ENCODE measurements at regions not wholly inside any gene's neighbourhood (a gene's known extent, or its start where the extent isn't known, plus 50 kb on each side); places are given as distances from the start of the nearest gene placed in this dataset.

- Histone ChIP-seq H3F3A (replicated peaks; ENCODE audit: insufficient read depth) (no peaks in the 10 kb centered on the region), H3K9me2 (no peaks in the 10 kb centered on the region), H3K4me2 (no peak overlapping the region), H3K9ac (no peak overlapping the region), H3K27ac (ENCODE audit: low read depth in 2 of 2, low read length in 1 of 2) (no peak overlapping the region), H3K9me3 (no peaks in the 10 kb centered on the region), H3K36me3 (replicated peaks in 1 of 2; ENCODE audit: control insufficient read depth in 1 of 2, insufficient read depth in 2 of 2, low read length in 1 of 2) (no peaks in the 10 kb centered on the region), H3K79me2 (ENCODE audit: insufficient read depth) (no peaks in the 10 kb centered on the region), H3K4me3 (ENCODE audit: low read depth in 2 of 2, low read length in 1 of 2) (no peak overlapping the region), H3K27me3 (ENCODE audit: insufficient read depth) (no peaks in the 10 kb centered on the region), H3K4me1 (ENCODE audit: control insufficient read depth in 1 of 2, insufficient read depth in 2 of 2, low read depth in 1 of 2, low read length in 1 of 2) (no peaks in the 10 kb centered on the region), H2AFZ (ENCODE audit: low read depth) (no peak overlapping the region), H4K20me1 (ENCODE audit: insufficient read depth) (no peaks in the 10 kb centered on the region)
- ChIA-PET POLR2A (no interaction called here), CTCF (interaction anchor here (0.8 kb wide), 1 partner anchor 687 kb away, joined by 3 read pairs; no protein-coding TSS in a partner anchor)
- TF ChIP-seq CHD2 (IDR thresholded peaks at IDR 0.05; ENCODE audit: low read length, partially characterized antibody) (no peak), YY1 (IDR thresholded peaks at IDR 0.05; ENCODE audit: low read depth) (no peak), ELF1 (IDR thresholded peaks at IDR 0.05) (no peak), RFX5 (IDR thresholded peaks at IDR 0.05; ENCODE audit: low read length) (no peak), FOSL2 (IDR thresholded peaks at IDR 0.05; ENCODE audit: borderline replicate concordance, low read depth) (no peak), MXI1 (IDR thresholded peaks at IDR 0.05; ENCODE audit: low read depth, low read length) (no peak), FOXJ3 (CRISPR knock-in tag; IDR thresholded peaks at IDR 0.05) (no peak), FOXM1 (IDR thresholded peaks at IDR 0.05; ENCODE audit: low read depth) (no peak), TCF12 (IDR thresholded peaks at IDR 0.05) (no peak), CTCF (IDR thresholded peaks at IDR 0.05) (no peak), EZH2phosphoT487 (IDR thresholded peaks at IDR 0.05; ENCODE audit: borderline replicate concordance, low read depth) (no peak), RCOR1 (IDR thresholded peaks at IDR 0.05; ENCODE audit: low read length) (no peak), TAF1 (IDR thresholded peaks at IDR 0.05; ENCODE audit: borderline replicate concordance, low read depth, low read length) (no peak), NRF1 (IDR thresholded peaks at IDR 0.05; ENCODE audit: low read depth, low read length) (no peak), SIN3A (IDR thresholded peaks at IDR 0.05; ENCODE audit: borderline replicate concordance, low read depth, low read length) (no peak)
- TF ChIP-seq, protein P1, sequence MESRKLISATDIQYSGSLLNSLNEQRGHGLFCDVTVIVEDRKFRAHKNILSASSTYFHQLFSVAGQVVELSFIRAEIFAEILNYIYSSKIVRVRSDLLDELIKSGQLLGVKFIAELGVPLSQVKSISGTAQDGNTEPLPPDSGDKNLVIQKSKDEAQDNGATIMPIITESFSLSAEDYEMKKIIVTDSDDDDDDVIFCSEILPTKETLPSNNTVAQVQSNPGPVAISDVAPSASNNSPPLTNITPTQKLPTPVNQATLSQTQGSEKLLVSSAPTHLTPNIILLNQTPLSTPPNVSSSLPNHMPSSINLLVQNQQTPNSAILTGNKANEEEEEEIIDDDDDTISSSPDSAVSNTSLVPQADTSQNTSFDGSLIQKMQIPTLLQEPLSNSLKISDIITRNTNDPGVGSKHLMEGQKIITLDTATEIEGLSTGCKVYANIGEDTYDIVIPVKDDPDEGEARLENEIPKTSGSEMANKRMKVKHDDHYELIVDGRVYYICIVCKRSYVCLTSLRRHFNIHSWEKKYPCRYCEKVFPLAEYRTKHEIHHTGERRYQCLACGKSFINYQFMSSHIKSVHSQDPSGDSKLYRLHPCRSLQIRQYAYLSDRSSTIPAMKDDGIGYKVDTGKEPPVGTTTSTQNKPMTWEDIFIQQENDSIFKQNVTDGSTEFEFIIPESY (IDR thresholded peaks at IDR 0.05; ENCODE audit: borderline replicate concordance, low read depth): no peak
- TF ChIP-seq, protein P2, sequence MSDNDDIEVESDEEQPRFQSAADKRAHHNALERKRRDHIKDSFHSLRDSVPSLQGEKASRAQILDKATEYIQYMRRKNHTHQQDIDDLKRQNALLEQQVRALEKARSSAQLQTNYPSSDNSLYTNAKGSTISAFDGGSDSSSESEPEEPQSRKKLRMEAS (IDR thresholded peaks at IDR 0.05; ENCODE audit: low read depth): no peak
- TF ChIP-seq, protein P3, sequence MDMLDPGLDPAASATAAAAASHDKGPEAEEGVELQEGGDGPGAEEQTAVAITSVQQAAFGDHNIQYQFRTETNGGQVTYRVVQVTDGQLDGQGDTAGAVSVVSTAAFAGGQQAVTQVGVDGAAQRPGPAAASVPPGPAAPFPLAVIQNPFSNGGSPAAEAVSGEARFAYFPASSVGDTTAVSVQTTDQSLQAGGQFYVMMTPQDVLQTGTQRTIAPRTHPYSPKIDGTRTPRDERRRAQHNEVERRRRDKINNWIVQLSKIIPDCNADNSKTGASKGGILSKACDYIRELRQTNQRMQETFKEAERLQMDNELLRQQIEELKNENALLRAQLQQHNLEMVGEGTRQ (IDR thresholded peaks at IDR 0.05; ENCODE audit: borderline replicate concordance, low read depth, low read length): no peak
- TF ChIP-seq, protein P4, sequence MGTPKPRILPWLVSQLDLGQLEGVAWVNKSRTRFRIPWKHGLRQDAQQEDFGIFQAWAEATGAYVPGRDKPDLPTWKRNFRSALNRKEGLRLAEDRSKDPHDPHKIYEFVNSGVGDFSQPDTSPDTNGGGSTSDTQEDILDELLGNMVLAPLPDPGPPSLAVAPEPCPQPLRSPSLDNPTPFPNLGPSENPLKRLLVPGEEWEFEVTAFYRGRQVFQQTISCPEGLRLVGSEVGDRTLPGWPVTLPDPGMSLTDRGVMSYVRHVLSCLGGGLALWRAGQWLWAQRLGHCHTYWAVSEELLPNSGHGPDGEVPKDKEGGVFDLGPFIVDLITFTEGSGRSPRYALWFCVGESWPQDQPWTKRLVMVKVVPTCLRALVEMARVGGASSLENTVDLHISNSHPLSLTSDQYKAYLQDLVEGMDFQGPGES (IDR thresholded peaks at IDR 0.05; ENCODE audit: low read depth, low read length): no peak
- WGBS (ENCODE audit: low lambda C conversion rate): 71% methylated on average over 5 of the region's 5 CpGs
- DNase-seq: no peak
Observed at GRCh38 chr4:141402712-141403111, 182.0 kb downstream of the ZNF330 start.

Data from SK-N-SH (cell line).